Erythroblast (primary cell): ENCODE measurements at regions not wholly inside any gene's neighbourhood (a gene's known extent, or its start where the extent isn't known, plus 50 kb on each side); places are given as distances from the start of the nearest gene placed in this dataset.

ENCODE experiments used
- GATA1 ChIP-seq: IDR thresholded peaks from 2 replicates; pipeline ENCODE4 v1.6.1; 2011; ENCODE audit warnings: low read depth, mild to moderate bottlenecking, control low read depth, low read length, moderate library complexity
- POLR2A ChIP-seq: IDR thresholded peaks from 2 replicates; pipeline ENCODE4 v1.6.1; 2011; ENCODE audit warnings: mild to moderate bottlenecking, low read length

- TF ChIP-seq POLR2A (no peak), GATA1 (no peak)
Observed at GRCh38 chr2:239724851-239725550, 300.1 kb downstream of the NDUFA10 start.
